Large intestine (tissue), 3 donors: ENCODE measurements at regions not wholly inside any gene's neighbourhood (a gene's known extent, or its start where the extent isn't known, plus 50 kb on each side); places are given as distances from the start of the nearest gene placed in this dataset.

Source experiments
- DNase-seq, 2 donors: peaks; one replicate each; pipeline versions ENCODE4 v3.0.0 to v3.0.0-alpha.2; 2013
- H3K27ac ChIP-seq: one replicate; pipeline ENCODE4 v1.5.1; 2013; ENCODE audit warnings: low read length
- H3K27me3 ChIP-seq: 2 replicates; pipeline ENCODE4 v1.6.1; 2013; ENCODE audit warnings: low read length; ENCODE audit not compliant: control insufficient read depth, insufficient read depth
- H3K36me3 ChIP-seq: 2 replicates; pipeline ENCODE4 v1.6.1; 2013; ENCODE audit warnings: low read length; ENCODE audit not compliant: control insufficient read depth, insufficient read depth
- H3K4me1 ChIP-seq: one replicate; pipeline ENCODE4 v1.6.1; 2013; ENCODE audit warnings: low read length; ENCODE audit not compliant: control insufficient read depth, insufficient read depth
- H3K4me3 ChIP-seq: one replicate; pipeline ENCODE4 v1.5.1; 2013; ENCODE audit warnings: low read length
- H3K9me3 ChIP-seq: one replicate; pipeline ENCODE4 v1.6.1; 2013; ENCODE audit warnings: mild to moderate bottlenecking, low read depth, low read length, moderate library complexity; ENCODE audit not compliant: control insufficient read depth
- WGBS: methylation state at CpG from one replicate; pipeline ENCODE4 v1.1.5; 2013; ENCODE audit warnings: low lambda C conversion rate; ENCODE audit not compliant: insufficient coverage; 5-methylcytosine and 5-hydroxymethylcytosine counted together

- Histone ChIP-seq H3K27ac (no peak overlapping the region), H3K4me1 (no peaks in the 10 kb centered on the region), H3K27me3 (no peaks in the 10 kb centered on the region), H3K9me3 (no peaks in the 10 kb centered on the region), H3K36me3 (no peaks in the 10 kb centered on the region), H3K4me3 (no peak overlapping the region)
- DNase-seq, result no peak
- no CpG with 5 or more reads among the region's 4 CpGs for WGBS
These were observed 407.6 kb downstream of the MFSD1 start for GRCh38 chr3:159209459-159209858.

DNA sequence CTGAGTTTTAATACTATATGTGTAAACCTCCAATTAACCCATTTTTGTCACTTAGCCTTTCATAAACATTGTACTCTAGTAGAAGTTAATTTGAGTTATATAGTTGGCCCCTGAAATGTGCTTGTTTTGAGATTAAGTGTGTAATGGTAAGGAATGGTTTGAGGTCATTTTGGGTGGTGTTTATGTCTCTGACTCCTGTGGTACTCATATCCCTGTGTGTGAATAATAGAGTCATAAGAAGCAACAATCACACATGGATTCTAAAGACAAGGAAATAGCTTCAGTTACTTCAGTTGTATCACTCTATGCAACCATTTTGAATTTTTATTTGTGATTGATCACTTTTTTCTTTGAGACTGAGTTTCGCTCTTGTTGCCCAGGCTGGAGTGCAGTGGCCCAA lies 408.5 kb downstream of the MFSD1 start:
- Histone ChIP-seq H3K27ac (no peak overlapping the region), H3K27me3 (no peaks in the 10 kb centered on the region), H3K9me3 (no peaks in the 10 kb centered on the region), H3K36me3 (no peaks in the 10 kb centered on the region), H3K4me3 (no peak overlapping the region), H3K4me1 (no peaks in the 10 kb centered on the region)
- no peak for DNase-seq
- no CpG with 5 or more reads among the region's 1 CpG for WGBS

DNA sequence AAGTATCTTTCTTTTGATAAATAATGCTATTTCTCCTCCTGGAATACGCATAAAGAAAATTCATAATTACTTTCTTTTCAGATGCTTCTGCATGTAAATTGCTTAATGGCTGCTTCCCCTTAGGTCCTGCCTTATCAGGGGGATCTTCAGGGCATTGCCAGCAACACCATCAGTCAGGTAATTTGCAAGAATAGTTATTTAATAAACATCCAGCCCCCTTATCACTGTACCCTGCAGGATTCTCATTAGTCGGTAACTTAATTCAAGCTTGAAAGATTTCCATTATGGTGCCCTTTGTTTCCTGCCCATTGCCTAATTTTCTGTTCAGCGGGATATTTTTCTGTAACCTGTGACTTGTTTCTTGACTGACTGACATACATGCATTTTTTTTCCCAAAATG lies 414.5 kb downstream of the MFSD1 start:
- H3K27ac ChIP-seq, result no peak overlapping the region
- WGBS, result 83% methylated on average over 2 of the region's 3 CpGs
- no peak for DNase-seq
- no peaks in the 10 kb centered on the region for H3K36me3 ChIP-seq
- no peaks in the 10 kb centered on the region for H3K4me1 ChIP-seq
- no peak overlapping the region for H3K4me3 ChIP-seq
- no peaks in the 10 kb centered on the region for H3K27me3 ChIP-seq
- H3K9me3 ChIP-seq, result no peaks in the 10 kb centered on the region

- Histone ChIP-seq H3K4me1 (no peaks in the 10 kb centered on the region), H3K27ac (no peak overlapping the region), H3K9me3 (no peaks in the 10 kb centered on the region), H3K36me3 (no peaks in the 10 kb centered on the region), H3K4me3 (no peak overlapping the region), H3K27me3 (no peaks in the 10 kb centered on the region)
- WGBS, result 92% methylated on average over 2 of the region's 3 CpGs
- no peak for DNase-seq
These were observed 417.4 kb downstream of the MFSD1 start for GRCh38 chr3:159219231-159219630.

GRCh38 chr3:159221335-159221734 lies 419.5 kb downstream of the MFSD1 start:
- H3K27ac ChIP-seq, result no peak overlapping the region
- DNase-seq, result no peak
- H3K9me3 ChIP-seq, result no peaks in the 10 kb centered on the region
- H3K4me3 ChIP-seq, result no peak overlapping the region
- no CpG with 5 or more reads among the region's 1 CpG for WGBS
- no peaks in the 10 kb centered on the region for H3K36me3 ChIP-seq
- H3K27me3 ChIP-seq, result no peaks in the 10 kb centered on the region
- H3K4me1 ChIP-seq, result no peaks in the 10 kb centered on the region

- 100% methylated on average over 2 of the region's 5 CpGs for WGBS
- Histone ChIP-seq H3K4me3 (no peak overlapping the region), H3K36me3 (no peaks in the 10 kb centered on the region), H3K4me1 (no peaks in the 10 kb centered on the region), H3K27me3 (no peaks in the 10 kb centered on the region), H3K27ac (no peak overlapping the region), H3K9me3 (no peaks in the 10 kb centered on the region)
- no peak for DNase-seq
These were observed 427.3 kb downstream of the MFSD1 start for GRCh38 chr3:159229116-159229680.

GRCh38 chr3:159232966-159233365 lies 431.1 kb downstream of the MFSD1 start:
- H3K36me3 ChIP-seq, result no peaks in the 10 kb centered on the region
- H3K4me1 ChIP-seq, result no peaks in the 10 kb centered on the region
- DNase-seq, result no peak
- H3K27me3 ChIP-seq, result no peaks in the 10 kb centered on the region
- WGBS, result no CpG with 5 or more reads among the region's 4 CpGs
- no peak overlapping the region for H3K27ac ChIP-seq
- H3K9me3 ChIP-seq, result no peaks in the 10 kb centered on the region
- no peak overlapping the region for H3K4me3 ChIP-seq

DNA sequence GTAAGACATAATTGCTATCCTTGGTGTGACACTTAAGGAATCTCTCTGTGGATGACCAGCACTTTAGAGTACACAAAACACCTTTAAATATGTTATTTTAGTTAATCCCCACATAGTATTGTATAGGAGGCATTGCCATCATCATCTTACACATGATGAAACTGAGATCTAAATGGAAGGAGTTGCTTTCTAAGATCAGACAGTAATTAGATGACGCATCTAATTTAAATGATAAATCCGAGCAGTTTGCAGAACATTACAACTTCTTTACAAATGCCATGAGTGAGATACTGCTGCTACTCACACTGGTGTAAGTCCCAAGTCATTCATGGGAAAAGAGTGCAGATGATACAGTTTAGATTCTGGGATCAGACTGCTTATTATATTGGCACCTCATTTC lies 431.9 kb downstream of the MFSD1 start:
- Histone ChIP-seq H3K9me3 (no peaks in the 10 kb centered on the region), H3K4me3 (no peak overlapping the region), H3K27me3 (no peaks in the 10 kb centered on the region), H3K27ac (no peak overlapping the region), H3K36me3 (no peaks in the 10 kb centered on the region), H3K4me1 (no peaks in the 10 kb centered on the region)
- no peak for DNase-seq
- 100% methylated on average over 1 of the region's 2 CpGs for WGBS

DNA sequence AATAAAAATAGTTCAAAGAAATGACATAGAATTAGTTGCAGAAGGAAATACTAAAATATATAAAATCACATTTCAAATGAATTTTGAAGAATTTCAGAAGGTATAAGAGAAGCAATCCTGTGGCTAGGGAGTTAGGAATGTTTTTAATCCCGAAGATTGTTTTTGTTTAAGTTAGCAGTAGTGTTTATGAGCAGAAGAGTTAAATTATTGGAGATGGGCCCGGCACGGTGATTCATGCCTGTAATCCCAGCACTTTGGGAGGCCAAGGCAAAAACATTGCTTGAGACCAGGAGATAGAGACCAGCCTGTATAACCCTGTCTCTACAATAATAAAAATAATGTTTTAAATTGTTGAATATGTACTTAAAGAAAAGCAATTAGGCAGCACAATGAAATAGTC lies 432.5 kb downstream of the MFSD1 start:
- Histone ChIP-seq H3K4me1 (no peaks in the 10 kb centered on the region), H3K4me3 (no peak overlapping the region), H3K27me3 (no peaks in the 10 kb centered on the region), H3K9me3 (no peaks in the 10 kb centered on the region), H3K27ac (no peak overlapping the region), H3K36me3 (no peaks in the 10 kb centered on the region)
- DNase-seq, result no peak
- no CpG with 5 or more reads among the region's 3 CpGs for WGBS

DNA sequence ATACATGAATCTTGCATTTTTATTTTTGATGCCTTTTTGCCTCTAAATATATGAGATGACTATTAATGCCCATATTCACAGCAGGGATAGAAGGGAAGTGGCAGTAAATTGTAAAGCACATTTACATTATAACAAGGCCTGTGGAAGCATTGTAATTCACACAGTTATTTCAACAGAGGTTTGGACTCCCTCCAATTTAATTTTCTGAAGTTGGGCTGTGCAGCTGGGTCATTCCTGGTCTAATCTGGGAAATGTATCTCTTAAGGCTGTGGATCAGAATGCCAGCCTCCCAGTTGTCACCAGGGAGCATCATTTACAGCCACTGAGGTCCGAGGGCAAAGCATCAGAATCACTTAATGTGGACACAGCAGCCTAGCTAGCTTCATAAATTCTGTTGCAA lies 434.5 kb downstream of the MFSD1 start:
- no peak overlapping the region for H3K4me3 ChIP-seq
- no peak for DNase-seq
- H3K36me3 ChIP-seq, result no peaks in the 10 kb centered on the region
- WGBS, result no CpG with 5 or more reads among the region's 1 CpG
- no peaks in the 10 kb centered on the region for H3K9me3 ChIP-seq
- no peaks in the 10 kb centered on the region for H3K4me1 ChIP-seq
- H3K27me3 ChIP-seq, result no peaks in the 10 kb centered on the region
- no peak overlapping the region for H3K27ac ChIP-seq

DNA sequence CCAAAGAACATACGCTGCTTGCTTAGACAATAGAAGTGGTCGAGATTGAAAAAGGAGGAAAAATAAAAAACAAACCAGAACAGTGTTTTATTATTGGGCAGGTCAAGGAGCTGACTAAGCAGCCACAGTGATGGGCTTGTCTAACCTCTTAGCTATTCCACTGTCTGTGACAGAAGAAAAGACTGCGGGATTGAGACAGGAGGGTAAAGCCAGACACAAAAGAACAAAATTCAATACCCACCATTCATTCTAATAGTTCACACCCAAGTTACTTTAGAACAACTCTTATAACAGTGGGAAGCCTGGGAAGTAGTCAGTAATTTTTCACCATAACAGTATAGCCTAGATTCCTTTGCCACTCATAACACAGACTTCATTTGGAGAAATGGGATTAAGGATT lies 435.4 kb downstream of the MFSD1 start:
- no peak overlapping the region for H3K4me3 ChIP-seq
- H3K9me3 ChIP-seq, result no peaks in the 10 kb centered on the region
- WGBS, result 86% methylated on average over 2 of the region's 3 CpGs
- no peaks in the 10 kb centered on the region for H3K4me1 ChIP-seq
- H3K27me3 ChIP-seq, result no peaks in the 10 kb centered on the region
- no peak for DNase-seq
- no peaks in the 10 kb centered on the region for H3K36me3 ChIP-seq
- H3K27ac ChIP-seq, result no peak overlapping the region
